ENCODE measurements at regions not wholly inside any gene's neighbourhood (a gene's known extent, or its start where the extent isn't known, plus 50 kb on each side); places are given as distances from the start of the nearest gene placed in this dataset.

DNA sequence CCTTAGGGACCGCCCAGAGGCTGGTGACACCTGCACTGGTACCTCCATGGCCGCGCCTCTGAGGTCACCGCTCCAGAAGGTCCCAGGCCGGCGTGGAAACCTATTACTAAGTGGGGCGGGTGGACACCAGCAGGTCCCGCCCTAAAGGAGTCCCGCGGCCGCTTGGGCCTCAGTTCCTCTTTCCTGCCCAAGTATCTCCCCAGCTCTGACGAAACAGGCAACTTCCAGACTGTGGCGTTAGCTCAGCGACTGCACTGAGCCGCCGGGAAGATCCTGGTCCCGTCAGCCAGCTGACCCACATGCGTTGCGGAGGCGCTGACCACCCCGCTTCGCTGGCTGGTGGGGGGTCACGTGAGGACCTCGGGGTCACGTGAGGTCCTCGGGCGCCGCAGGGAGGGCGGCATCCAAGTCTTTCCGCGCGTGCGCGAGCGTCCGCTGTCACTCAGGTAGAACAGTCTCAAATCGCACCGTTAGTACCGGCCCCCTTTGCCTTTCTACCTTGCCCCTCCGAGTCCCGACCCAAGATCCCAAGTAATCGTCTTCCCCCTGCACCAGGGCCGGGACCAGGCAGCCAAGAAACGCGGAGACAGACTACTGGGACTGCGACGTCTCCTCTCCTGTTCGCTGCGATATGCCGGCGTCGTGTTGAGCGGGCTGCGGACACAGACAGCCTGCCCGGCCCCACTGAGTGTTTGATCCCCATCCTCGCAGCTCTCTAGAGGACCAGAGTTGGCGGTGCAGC is 53.7 kb upstream of the KDM4C start:
- peak; percentile 60 to 69 for DNase-seq

DNA sequence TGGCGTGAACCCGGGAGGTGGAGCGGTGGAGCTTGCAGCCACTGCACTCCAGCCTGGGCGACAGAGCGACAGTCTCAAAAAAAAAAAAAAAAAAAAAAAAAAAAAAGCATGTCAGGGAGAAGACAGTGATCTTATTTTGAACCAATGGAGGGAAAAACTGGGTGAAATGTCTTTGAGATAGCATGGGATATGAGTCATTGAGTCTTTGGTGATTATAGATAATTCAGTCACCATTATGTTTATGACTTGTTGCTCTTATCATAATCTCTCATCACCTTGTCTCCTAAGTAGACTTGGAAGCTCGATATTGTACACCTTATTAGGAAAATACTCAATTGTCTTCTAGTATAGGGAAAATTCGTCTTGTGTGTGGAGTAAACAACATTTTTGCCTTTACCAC is 55.1 kb upstream of the KDM4C start:
- no peak for DNase-seq

GRCh38 chr9:6696178-6696577 is 50.6 kb upstream of the GLDC start:
- DNase-seq, result no peak

GRCh38 chr9:6695121-6695814 is 49.7 kb upstream of the GLDC start:
- DNase-seq, result no peak

All from NCI-H187 (cell line).